HUES48 (cell line): ENCODE measurements at regions not wholly inside any gene's neighbourhood (a gene's known extent, or its start where the extent isn't known, plus 50 kb on each side); places are given as distances from the start of the nearest gene placed in this dataset.

Source experiments
- H3K27ac ChIP-seq: one replicate; pipeline ENCODE4 v1.7.0; 2013; ENCODE audit warnings: low read depth, low read length, inconsistent platforms
- H3K27me3 ChIP-seq: 2 replicates; pipeline ENCODE4 v1.6.1; 2013; ENCODE audit warnings: mild to moderate bottlenecking, low read length; ENCODE audit not compliant: control insufficient read depth, insufficient read depth
- H3K36me3 ChIP-seq: 2 replicates; pipeline ENCODE4 v1.6.1; 2013; ENCODE audit warnings: low read length; ENCODE audit not compliant: control insufficient read depth, insufficient read depth
- H3K4me1 ChIP-seq: 2 replicates; pipeline ENCODE4 v1.6.1; 2013; ENCODE audit warnings: mild to moderate bottlenecking, low read length; ENCODE audit not compliant: control insufficient read depth, insufficient read depth
- H3K4me3 ChIP-seq: 2 replicates; pipeline ENCODE4 v1.5.1; 2013; ENCODE audit warnings: mild to moderate bottlenecking, low read depth, low read length
- H3K9ac ChIP-seq: 2 replicates; pipeline ENCODE4 v1.6.1; 2013; ENCODE audit warnings: mild to moderate bottlenecking, low read depth, low read length, moderate library complexity
- H3K9me3 ChIP-seq: 2 replicates; pipeline ENCODE4 v1.6.1; 2013; ENCODE audit warnings: low read length; ENCODE audit not compliant: control insufficient read depth, insufficient read depth

GRCh38 chr4:74531963-74532794, 87.2 kb downstream of the AREG start:
- H3K27ac ChIP-seq, result no peak overlapping the region
- H3K9ac ChIP-seq, result no peak overlapping the region
- no peaks in the 10 kb centered on the region for H3K4me1 ChIP-seq

GRCh38 chr4:74534121-74534520, 89.2 kb downstream of the AREG start:
- no peak overlapping the region for H3K27ac ChIP-seq
- no peaks in the 10 kb centered on the region for H3K36me3 ChIP-seq
- no peak overlapping the region for H3K4me3 ChIP-seq
- H3K9me3 ChIP-seq, result no peaks in the 10 kb centered on the region
- no peaks in the 10 kb centered on the region for H3K4me1 ChIP-seq
- no peaks in the 10 kb centered on the region for H3K27me3 ChIP-seq
- H3K9ac ChIP-seq, result no peak overlapping the region

More at GRCh38 chr4:74531963-74532794, 87.2 kb downstream of the AREG start:
- H3K36me3 ChIP-seq, result no peaks in the 10 kb centered on the region
- H3K4me3 ChIP-seq, result no peak overlapping the region
- H3K27me3 ChIP-seq, result no peaks in the 10 kb centered on the region
- H3K9me3 ChIP-seq, result no peaks in the 10 kb centered on the region

DNA sequence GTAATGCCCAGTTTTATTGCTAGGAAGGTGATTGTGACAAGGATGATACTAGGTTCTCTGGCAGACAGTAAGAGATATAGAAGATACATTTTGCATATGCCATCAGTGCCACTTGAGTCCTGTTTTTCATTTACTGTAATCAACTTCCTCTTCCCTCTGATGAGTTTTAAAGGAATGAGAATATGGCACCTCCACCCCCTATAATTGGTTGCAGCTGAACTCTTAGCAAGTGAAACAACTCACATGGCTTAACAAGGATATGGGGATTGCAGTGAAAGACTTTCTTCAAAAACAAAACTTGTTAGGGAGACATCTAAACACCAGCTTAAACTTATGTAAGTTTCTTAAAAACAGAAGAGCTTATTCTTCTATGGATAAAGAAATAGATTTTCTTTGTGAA, 90.0 kb downstream of the AREG start:
- Histone ChIP-seq H3K27me3 (no peaks in the 10 kb centered on the region), H3K9me3 (no peaks in the 10 kb centered on the region), H3K4me3 (no peak overlapping the region), H3K9ac (no peak overlapping the region), H3K36me3 (no peaks in the 10 kb centered on the region), H3K4me1 (no peaks in the 10 kb centered on the region), H3K27ac (no peak overlapping the region)

GRCh38 chr4:74535512-74535911, 90.6 kb downstream of the AREG start:
- Histone ChIP-seq H3K9me3 (no peaks in the 10 kb centered on the region), H3K4me3 (no peak overlapping the region), H3K4me1 (no peaks in the 10 kb centered on the region), H3K36me3 (no peaks in the 10 kb centered on the region), H3K27ac (no peak overlapping the region), H3K9ac (no peak overlapping the region), H3K27me3 (no peaks in the 10 kb centered on the region)

DNA sequence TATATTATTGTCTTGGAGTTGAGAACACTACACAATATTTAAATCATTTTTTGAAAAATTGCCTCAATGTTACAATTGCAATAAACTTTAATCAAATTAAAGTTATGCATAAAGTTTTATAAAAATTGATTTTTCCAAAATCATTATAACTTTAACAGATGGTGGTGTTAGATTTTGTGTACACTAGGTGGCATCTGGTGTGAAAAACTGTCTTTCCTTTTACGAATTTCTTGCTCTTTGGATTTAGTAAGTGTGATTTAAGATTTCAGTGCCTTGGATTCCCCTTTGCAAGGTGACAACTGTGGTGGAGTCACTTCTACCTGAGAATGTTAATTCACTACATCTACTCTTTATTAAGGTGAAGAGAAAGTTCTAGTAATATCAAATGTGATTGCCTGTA, 91.6 kb downstream of the AREG start:
- Histone ChIP-seq H3K9ac (no peak overlapping the region), H3K27ac (no peak overlapping the region), H3K4me3 (no peak overlapping the region), H3K4me1 (no peaks in the 10 kb centered on the region), H3K27me3 (no peaks in the 10 kb centered on the region), H3K36me3 (no peaks in the 10 kb centered on the region), H3K9me3 (no peaks in the 10 kb centered on the region)

DNA sequence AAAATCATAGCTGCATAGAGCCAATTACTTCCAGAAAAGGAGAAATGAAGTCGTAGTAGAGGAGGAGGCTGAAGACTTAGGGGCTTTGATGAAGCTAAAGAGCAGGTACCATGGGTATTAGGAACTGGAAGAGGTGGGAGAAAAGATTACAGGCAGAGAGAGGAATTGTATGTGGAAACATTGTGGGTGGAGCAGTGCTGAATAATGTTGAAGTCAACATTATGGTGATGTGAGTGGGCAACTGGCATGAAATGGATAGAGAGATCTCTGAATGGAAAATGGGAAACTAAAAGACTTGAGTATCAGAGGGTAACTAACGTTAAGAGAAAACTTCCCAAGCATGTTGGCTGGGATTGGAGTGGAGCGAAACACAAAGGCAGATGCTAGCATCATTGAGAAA, 92.5 kb downstream of the AREG start:
- H3K9ac ChIP-seq, result no peak overlapping the region
- no peak overlapping the region for H3K27ac ChIP-seq

GRCh38 chr4:74539044-74539790, 94.3 kb downstream of the AREG start:
- Histone ChIP-seq H3K9me3 (no peaks in the 10 kb centered on the region), H3K4me1 (peaks cover 11% of the 10 kb centered on the region; the same call in 1 of the 2 replicates), H3K4me3 (no peak overlapping the region), H3K27me3 (no peaks in the 10 kb centered on the region), H3K9ac (no peak overlapping the region), H3K36me3 (no peaks in the 10 kb centered on the region), H3K27ac (no peak overlapping the region)

More for the DNA sequence above, 92.5 kb downstream of the AREG start:
- no peak overlapping the region for H3K4me3 ChIP-seq
- no peaks in the 10 kb centered on the region for H3K36me3 ChIP-seq
- no peaks in the 10 kb centered on the region for H3K4me1 ChIP-seq
- no peaks in the 10 kb centered on the region for H3K9me3 ChIP-seq
- H3K27me3 ChIP-seq, result no peaks in the 10 kb centered on the region

DNA sequence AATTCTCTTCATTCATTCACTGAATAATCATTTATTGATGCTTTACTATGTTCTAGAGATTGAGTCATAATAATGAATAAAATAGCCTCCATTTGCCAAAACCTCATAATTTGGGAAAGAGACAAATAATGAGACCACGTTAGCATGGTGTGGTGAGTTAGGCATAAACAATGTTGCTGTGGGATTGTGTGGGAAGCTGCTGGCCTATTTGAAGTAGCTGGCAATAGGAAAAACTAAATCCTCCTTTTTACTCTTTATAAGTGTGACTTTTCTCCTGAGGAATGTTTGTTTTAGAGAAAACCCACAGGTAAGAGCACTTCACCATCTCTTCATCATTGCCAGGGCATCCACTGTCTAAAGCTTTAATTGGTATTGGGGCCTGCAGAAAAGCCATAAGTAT, 95.3 kb downstream of the AREG start:
- no peak overlapping the region for H3K4me3 ChIP-seq
- no peaks in the 10 kb centered on the region for H3K36me3 ChIP-seq
- peaks cover 20% of the 10 kb centered on the region for H3K4me1 ChIP-seq
- H3K9ac ChIP-seq, result no peak overlapping the region
- H3K27ac ChIP-seq, result no peak overlapping the region
- H3K9me3 ChIP-seq, result no peaks in the 10 kb centered on the region
- H3K27me3 ChIP-seq, result no peaks in the 10 kb centered on the region

GRCh38 chr4:74541667-74542066, 96.7 kb downstream of the AREG start:
- no peak overlapping the region for H3K9ac ChIP-seq
- H3K4me1 ChIP-seq, result peaks cover 34% of the 10 kb centered on the region
- no peaks in the 10 kb centered on the region for H3K27me3 ChIP-seq
- no peaks in the 10 kb centered on the region for H3K36me3 ChIP-seq
- H3K27ac ChIP-seq, result no peak overlapping the region
- no peak overlapping the region for H3K4me3 ChIP-seq
- H3K9me3 ChIP-seq, result no peaks in the 10 kb centered on the region

DNA sequence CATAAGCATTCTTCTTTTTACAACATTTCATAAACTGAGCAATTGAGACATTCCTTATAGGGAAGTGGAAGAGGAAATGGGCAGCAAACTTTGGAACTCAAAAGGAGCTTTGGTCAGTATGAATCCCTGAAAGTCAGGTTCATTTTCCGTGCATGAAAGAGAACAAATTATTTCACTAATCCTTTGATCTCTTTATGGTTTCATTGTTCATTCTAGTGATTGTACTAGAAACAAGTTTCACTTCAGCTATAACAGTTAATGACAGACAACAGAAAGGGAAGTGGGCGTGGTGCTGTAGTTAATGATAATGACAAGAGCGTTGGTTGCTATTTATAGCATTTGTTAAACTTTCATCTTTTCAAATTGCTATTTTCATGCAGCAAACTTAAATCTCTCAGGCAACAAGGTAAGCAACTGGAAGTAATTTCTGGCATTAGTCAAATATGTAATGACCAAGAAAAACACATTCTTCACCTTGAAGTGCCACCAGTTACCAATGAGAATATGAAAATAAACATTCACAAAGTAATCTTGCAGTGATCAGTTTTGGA, 98.4 kb downstream of the AREG start:
- H3K9ac ChIP-seq, result no peak overlapping the region

DNA sequence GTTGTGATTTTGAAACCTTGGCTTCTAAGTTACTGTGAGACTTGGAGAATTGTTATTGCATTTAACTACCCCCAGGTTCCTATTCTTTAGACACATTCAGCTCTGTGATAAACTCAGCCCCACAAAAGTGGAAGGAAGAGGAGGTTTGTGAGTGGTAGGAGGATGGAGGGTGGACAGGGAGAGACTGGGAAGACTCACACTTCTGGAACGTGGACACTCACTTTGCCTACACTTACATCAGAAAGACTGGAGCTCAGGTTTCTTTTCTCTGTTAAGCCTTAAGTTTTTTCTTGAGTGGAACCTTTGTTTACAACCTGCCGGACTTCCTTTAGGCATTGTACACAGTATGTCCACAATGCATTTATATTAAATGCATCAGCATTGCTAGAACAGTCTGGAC, 99.0 kb downstream of the AREG start:
- H3K9me3 ChIP-seq, result no peaks in the 10 kb centered on the region
- no peak overlapping the region for H3K9ac ChIP-seq
- H3K36me3 ChIP-seq, result no peaks in the 10 kb centered on the region
- H3K4me3 ChIP-seq, result no peak overlapping the region
- H3K27ac ChIP-seq, result no peak overlapping the region
- H3K4me1 ChIP-seq, result peaks cover 40% of the 10 kb centered on the region
- H3K27me3 ChIP-seq, result no peaks in the 10 kb centered on the region

More for the DNA sequence above, 98.4 kb downstream of the AREG start:
- Histone ChIP-seq H3K9me3 (no peaks in the 10 kb centered on the region), H3K27me3 (no peaks in the 10 kb centered on the region), H3K4me3 (no peak overlapping the region), H3K27ac (no peak overlapping the region), H3K36me3 (no peaks in the 10 kb centered on the region), H3K4me1 (peaks cover 40% of the 10 kb centered on the region)
